Gastroesophageal sphincter (tissue), 4 donors: ENCODE measurements at regions not wholly inside any gene's neighbourhood (a gene's known extent, or its start where the extent isn't known, plus 50 kb on each side); places are given as distances from the start of the nearest gene placed in this dataset.

Experiments used
- ATAC-seq: fragments of 150-250 bp; one replicate; pipeline ENCODE4 v1.9.1; 2016; ENCODE audit warnings: mild to moderate bottlenecking, moderate library complexity
- H3K27ac ChIP-seq, 4 donors: fragments of 200-600 bp; sonication (generic) in 3 of 4; 1 replicate in 3 of 4; 2 replicates in 1 of 4; pipeline ENCODE4 v1.5.1; 2016 to 2019
- H3K27me3 ChIP-seq: fragments of 200-600 bp; sonication (generic); one replicate; pipeline ENCODE4 v1.5.1; 2019
- H3K36me3 ChIP-seq, 2 donors: fragments of 200-600 bp; sonication (generic); one replicate each; pipeline ENCODE4 v1.5.1; 2019; ENCODE audit warnings: control low read depth in 1 of 2
- H3K4me1 ChIP-seq, 3 donors: fragments of 200-600 bp; sonication (generic); 1 replicate in 2 of 3; 2 replicates in 1 of 3; pipeline ENCODE4 v1.5.1; 2016 to 2019; ENCODE audit warnings: control low read depth in 2 of 3
- H3K4me3 ChIP-seq, 2 donors: fragments of 200-600 bp; sonication (generic); one replicate each; pipeline ENCODE4 v1.5.1; 2019; ENCODE audit warnings: mild to moderate bottlenecking in 1 of 2, moderate library complexity in 1 of 2
- H3K9me3 ChIP-seq, 3 donors: fragments of 200-600 bp; sonication (generic); one replicate each; pipeline ENCODE4 v1.5.1; 2017 to 2019; ENCODE audit warnings: control low read depth in 2 of 3
- EP300 ChIP-seq: sonication (generic); formaldehyde crosslinking; IDR thresholded peaks from one replicate; pipeline ENCODE4 v1.6.1; 2017; ENCODE audit warnings: antibody characterized with exemption, mild to moderate bottlenecking
- POLR2A ChIP-seq, 2 donors: fragments of 450-650 bp; IDR thresholded peaks; one replicate each; pipeline ENCODE4 v1.6.1; 2017; ENCODE audit warnings: antibody characterized with exemption in 2 of 2, mild to moderate bottlenecking in 2 of 2, moderate library complexity in 1 of 2
- POLR2AphosphoS5 ChIP-seq: sonication (generic); formaldehyde crosslinking; IDR thresholded peaks from one replicate; pipeline ENCODE4 v1.6.1; 2017; ENCODE audit warnings: antibody characterized with exemption
- WGBS, 2 donors: methylation state at CpG; one replicate each; pipeline ENCODE4 v1.1.5; 2018; ENCODE audit warnings: low coverage in 1 of 2; 5-methylcytosine and 5-hydroxymethylcytosine counted together
- TF ChIP-seq, protein P1 (sequence below), 4 experiments: fragments of 200-600 bp in 2 of 4; fragments of 450-650 bp in 2 of 4; sonication (generic) in 1 of 4; IDR thresholded peaks; one replicate each; pipeline ENCODE4 v1.5.1; 2017 to 2019; ENCODE audit warnings: antibody characterized with exemption in 4 of 4, mild to moderate bottlenecking in 2 of 4, moderate library complexity in 2 of 4

DNA sequence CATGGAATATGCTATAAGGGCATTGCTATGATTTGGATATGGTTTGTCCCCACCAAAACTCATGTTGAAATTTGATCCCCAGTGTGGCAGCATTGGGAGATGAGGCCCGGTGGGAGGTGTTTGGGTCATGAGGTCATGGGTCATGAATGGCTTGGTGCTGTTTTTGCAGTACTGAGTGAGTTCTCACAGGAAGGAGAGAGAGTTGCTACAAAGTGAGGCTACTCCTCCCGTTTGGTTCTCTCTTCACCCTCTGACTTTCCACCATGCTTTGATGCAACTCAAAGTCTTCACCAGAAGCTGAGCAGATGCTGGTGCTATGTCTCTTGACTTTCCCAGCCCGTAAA is 388.1 kb upstream of the TMPO start:
- TF ChIP-seq POLR2A (IDR thresholded peaks at IDR 0.05) (no peak), POLR2AphosphoS5 (no peak)
- H3K27me3 ChIP-seq, result no peaks in the 10 kb centered on the region
- WGBS, 2 donors, result 57 to 74% methylated on average over 3 of the region's 3 CpGs
- H3K36me3 ChIP-seq, result no peaks in the 10 kb centered on the region
- no peak overlapping the region for H3K27ac ChIP-seq
- peaks cover 3 to 30% (median 7%) of the 10 kb centered on the region in 3 donors for H3K4me1 ChIP-seq
- H3K4me3 ChIP-seq, result no peak overlapping the region
- ATAC-seq, result no peak
- no peaks in the 10 kb centered on the region for H3K9me3 ChIP-seq

DNA sequence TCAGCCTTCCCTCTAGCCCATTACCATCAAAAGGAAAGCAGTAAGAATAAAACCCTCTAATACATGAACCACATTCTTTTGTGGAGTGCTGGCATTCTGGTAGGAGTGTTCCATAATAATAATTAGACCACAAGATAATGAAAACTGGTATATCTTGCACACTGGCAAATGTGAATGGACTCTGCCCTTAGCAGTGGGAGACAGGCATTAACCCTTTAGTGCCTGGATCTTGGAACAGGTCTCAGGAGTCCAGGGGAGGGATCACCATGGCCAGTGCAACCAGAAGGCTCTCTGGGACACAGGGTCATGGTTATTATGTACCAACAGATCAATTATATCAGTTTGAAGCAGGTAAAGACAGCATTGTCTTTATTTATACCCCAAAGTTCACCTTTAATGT is 387.5 kb upstream of the TMPO start:
- Histone ChIP-seq H3K4me3 (no peak overlapping the region), H3K4me1 (peaks cover 3 to 24% (median 6%) of the 10 kb centered on the region in 3 donors), H3K9me3 (no peaks in the 10 kb centered on the region), H3K27ac (no peak overlapping the region), H3K36me3 (no peaks in the 10 kb centered on the region), H3K27me3 (no peaks in the 10 kb centered on the region)
- ATAC-seq, result no peak
- TF ChIP-seq POLR2AphosphoS5 (no peak), EP300 (no peak), POLR2A (IDR thresholded peaks at IDR 0.05) (no peak)
- TF ChIP-seq, protein P1, sequence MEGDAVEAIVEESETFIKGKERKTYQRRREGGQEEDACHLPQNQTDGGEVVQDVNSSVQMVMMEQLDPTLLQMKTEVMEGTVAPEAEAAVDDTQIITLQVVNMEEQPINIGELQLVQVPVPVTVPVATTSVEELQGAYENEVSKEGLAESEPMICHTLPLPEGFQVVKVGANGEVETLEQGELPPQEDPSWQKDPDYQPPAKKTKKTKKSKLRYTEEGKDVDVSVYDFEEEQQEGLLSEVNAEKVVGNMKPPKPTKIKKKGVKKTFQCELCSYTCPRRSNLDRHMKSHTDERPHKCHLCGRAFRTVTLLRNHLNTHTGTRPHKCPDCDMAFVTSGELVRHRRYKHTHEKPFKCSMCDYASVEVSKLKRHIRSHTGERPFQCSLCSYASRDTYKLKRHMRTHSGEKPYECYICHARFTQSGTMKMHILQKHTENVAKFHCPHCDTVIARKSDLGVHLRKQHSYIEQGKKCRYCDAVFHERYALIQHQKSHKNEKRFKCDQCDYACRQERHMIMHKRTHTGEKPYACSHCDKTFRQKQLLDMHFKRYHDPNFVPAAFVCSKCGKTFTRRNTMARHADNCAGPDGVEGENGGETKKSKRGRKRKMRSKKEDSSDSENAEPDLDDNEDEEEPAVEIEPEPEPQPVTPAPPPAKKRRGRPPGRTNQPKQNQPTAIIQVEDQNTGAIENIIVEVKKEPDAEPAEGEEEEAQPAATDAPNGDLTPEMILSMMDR (IDR thresholded peaks at IDR 0.05), result no peak

DNA sequence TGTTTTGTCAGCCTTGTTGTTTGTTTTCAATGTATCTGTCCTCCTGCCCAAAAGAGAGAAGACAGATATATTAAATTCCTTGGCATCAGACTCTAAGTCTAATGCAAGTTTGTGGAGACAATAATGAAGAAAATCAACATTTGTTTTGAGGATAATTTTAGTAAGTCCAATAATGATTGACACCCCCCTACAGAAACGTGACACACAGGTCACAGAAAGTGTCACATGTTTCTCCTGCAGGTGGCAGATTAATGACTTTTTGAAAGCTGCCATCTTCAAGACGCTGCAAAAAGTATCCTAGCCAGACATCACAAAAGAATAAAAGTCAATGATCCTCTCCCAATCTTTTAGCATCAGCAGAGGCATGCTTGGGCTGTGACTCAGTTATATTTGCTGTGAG is 378.8 kb upstream of the TMPO start:
- 43 to 51% methylated on average over 2 of the region's 2 CpGs for WGBS, 2 donors
- Histone ChIP-seq H3K36me3 (no peaks in the 10 kb centered on the region), H3K27ac (no peak overlapping the region), H3K4me1 (peaks cover 0 to 14% (median 0%) of the 10 kb centered on the region in 3 donors), H3K27me3 (no peaks in the 10 kb centered on the region), H3K9me3 (no peaks in the 10 kb centered on the region), H3K4me3 (no peak overlapping the region)
- TF ChIP-seq EP300, result no peak
- TF ChIP-seq, protein P1 (IDR thresholded peaks at IDR 0.05), result no peak
- no peak for TF ChIP-seq POLR2A (IDR thresholded peaks at IDR 0.05)
- no peak for TF ChIP-seq POLR2AphosphoS5
- no peak for ATAC-seq

DNA sequence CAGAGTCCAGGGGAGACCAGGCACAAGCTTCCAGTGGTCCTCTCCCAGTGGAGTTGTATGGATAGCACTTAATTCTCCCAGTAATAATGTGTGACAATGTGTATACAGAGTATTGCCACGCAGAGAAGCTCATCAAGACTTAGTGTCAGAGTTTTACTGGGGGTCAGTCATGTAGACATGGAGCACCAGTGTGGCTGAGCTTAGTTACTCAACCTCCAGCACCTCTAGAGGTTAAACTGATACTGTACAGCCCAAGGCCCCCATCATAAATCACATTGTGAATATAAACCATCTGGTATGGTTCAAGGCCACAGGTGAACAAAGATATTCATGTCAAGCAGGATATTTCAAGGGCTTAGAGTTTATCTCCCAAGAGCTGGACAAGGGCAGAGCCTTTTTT is 378.1 kb upstream of the TMPO start:
- H3K9me3 ChIP-seq, result no peaks in the 10 kb centered on the region
- H3K36me3 ChIP-seq, result no peaks in the 10 kb centered on the region
- TF ChIP-seq EP300, result no peak
- TF ChIP-seq, protein P1 (IDR thresholded peaks at IDR 0.05), result no peak
- no peak for TF ChIP-seq POLR2AphosphoS5
- no peak for TF ChIP-seq POLR2A (IDR thresholded peaks at IDR 0.05)
- H3K27ac ChIP-seq, result no peak overlapping the region
- H3K4me1 ChIP-seq, result peaks cover 0 to 14% (median 0%) of the 10 kb centered on the region in 3 donors
- no peak overlapping the region for H3K4me3 ChIP-seq
- WGBS, 2 donors, result no CpG with 5 or more reads among the region's 1 CpG
- H3K27me3 ChIP-seq, result no peaks in the 10 kb centered on the region
- no peak for ATAC-seq

DNA sequence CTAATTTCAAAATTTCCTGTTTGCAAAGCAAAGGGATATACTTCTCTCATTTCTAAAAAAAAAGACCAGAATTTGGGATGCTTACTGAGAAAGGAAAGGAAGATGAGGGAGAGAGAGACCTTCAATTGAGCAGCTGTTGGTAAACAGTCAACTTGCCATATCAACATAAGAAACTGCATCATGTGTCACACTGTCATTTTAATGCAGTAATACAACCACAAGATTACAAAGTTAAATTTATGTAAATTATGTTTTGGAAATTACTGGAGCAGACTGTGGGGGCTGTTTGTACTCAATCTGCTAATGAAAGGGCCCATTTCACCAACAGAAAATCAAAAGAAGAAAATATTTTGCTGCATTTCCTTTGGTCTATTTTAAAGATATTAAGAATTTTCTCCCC is 370.4 kb upstream of the TMPO start:
- Histone ChIP-seq H3K9me3 (no peaks in the 10 kb centered on the region), H3K27me3 (no peaks in the 10 kb centered on the region), H3K27ac (no peak overlapping the region), H3K4me3 (no peak overlapping the region), H3K4me1 (no peaks in the 10 kb centered on the region), H3K36me3 (no peaks in the 10 kb centered on the region)
- TF ChIP-seq POLR2A (IDR thresholded peaks at IDR 0.05) (no peak), EP300 (no peak), POLR2AphosphoS5 (no peak)
- TF ChIP-seq, protein P1 (IDR thresholded peaks at IDR 0.05), result no peak
- no peak for ATAC-seq

DNA sequence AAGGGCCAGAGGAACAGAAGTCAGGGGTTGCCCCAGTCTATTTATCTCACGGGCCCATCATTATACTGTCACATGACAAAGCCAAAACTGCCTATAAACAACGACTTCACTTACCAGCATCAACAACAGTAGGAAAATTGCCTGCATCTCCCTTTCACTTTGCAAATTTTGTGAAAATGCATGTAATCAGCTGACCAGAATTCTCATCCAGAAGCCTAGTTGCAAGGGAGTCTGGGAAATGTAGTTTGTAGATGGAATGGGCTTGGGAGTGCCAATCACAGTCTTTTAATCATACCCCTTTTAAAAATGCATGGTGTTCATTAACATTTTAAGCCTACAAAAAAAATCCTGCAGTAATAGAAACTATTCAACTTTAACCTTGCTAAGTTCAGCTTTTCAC is 369.3 kb upstream of the TMPO start:
- Histone ChIP-seq H3K27ac (no peak overlapping the region), H3K36me3 (no peaks in the 10 kb centered on the region), H3K4me1 (no peaks in the 10 kb centered on the region), H3K9me3 (no peaks in the 10 kb centered on the region), H3K4me3 (no peak overlapping the region), H3K27me3 (no peaks in the 10 kb centered on the region)
- WGBS, 2 donors, result 83 to 90% methylated on average over 2 of the region's 2 CpGs
- no peak for TF ChIP-seq POLR2AphosphoS5
- TF ChIP-seq POLR2A (IDR thresholded peaks at IDR 0.05), result no peak
- TF ChIP-seq EP300, result no peak
- TF ChIP-seq, protein P1 (IDR thresholded peaks at IDR 0.05), result no peak
- no peak for ATAC-seq
